A673 (cell line): ENCODE measurements at regions not wholly inside any gene's neighbourhood (a gene's known extent, or its start where the extent isn't known, plus 50 kb on each side); places are given as distances from the start of the nearest gene placed in this dataset.
A peak's percentile ranks its signal among the peaks of the same experiment; 100 is the strongest.

Experiments
- BruUV-seq: library from RNA; stranded (reverse); fragments of 400-500 nt; replicated peaks from 2 replicates; lab custom pipeline; 2021; lab: Mats Ljungman, UMichigan
- CTCF ChIA-PET: fragments of 300-600 bp; sonication (Branson Sonifier 250); formaldehyde crosslinking; loops from one replicate; lab custom pipeline; 2022; ENCODE audit warnings: antibody characterized with exemption; lab: Charles Lee
- POLR2A ChIA-PET: fragments of 300-600 bp; sonication (Branson Sonifier 250); formaldehyde crosslinking; loops from one replicate; lab custom pipeline; 2022; ENCODE audit warnings: antibody characterized with exemption; ENCODE audit not compliant: low non-redundant PET; lab: Charles Lee
- DNase-seq: peaks from one replicate; pipeline ENCODE4 v3.0.0-alpha.2; 2015; ENCODE audit warnings: low spot score
- H3K27ac ChIP-seq: fragments of 200-600 bp; sonication (generic); 2 replicates; pipeline ENCODE4 v1.5.1; 2016; ENCODE audit warnings: mixed run types, low read depth, mild to moderate bottlenecking, mixed read lengths, antibody characterized with exemption, low read length; ENCODE audit not compliant: poor library complexity, severe bottlenecking
- H3K27me3 ChIP-seq: fragments of 200-600 bp; sonication (generic); replicated peaks from 2 replicates; pipeline ENCODE4 v1.6.1; 2017; ENCODE audit warnings: mixed run types, low read depth, mild to moderate bottlenecking, mixed read lengths, antibody characterized with exemption, low read length; ENCODE audit not compliant: insufficient read depth, poor library complexity
- H3K36me3 ChIP-seq: fragments of 200-600 bp; sonication (generic); 2 replicates; pipeline ENCODE4 v1.6.1; 2016; ENCODE audit warnings: mixed run types, mild to moderate bottlenecking, mixed read lengths, antibody characterized with exemption, low read length; ENCODE audit not compliant: insufficient read depth, poor library complexity, severe bottlenecking
- H3K4me1 ChIP-seq: fragments of 200-600 bp; sonication (generic); 2 replicates; pipeline ENCODE4 v1.6.1; 2017; ENCODE audit warnings: mixed run types, mild to moderate bottlenecking, mixed read lengths, antibody characterized with exemption, low read length; ENCODE audit not compliant: insufficient read depth, poor library complexity, severe bottlenecking
- H3K4me3 ChIP-seq: fragments of 200-600 bp; sonication (generic); 2 replicates; pipeline ENCODE4 v1.5.1; 2016; ENCODE audit warnings: low read depth, mixed run types, mild to moderate bottlenecking, mixed read lengths, low read length; ENCODE audit not compliant: poor library complexity, severe bottlenecking
- H3K9me3 ChIP-seq: fragments of 200-600 bp; sonication (generic); 2 replicates; pipeline ENCODE4 v1.6.1; 2016; ENCODE audit warnings: mixed run types, low read depth, mild to moderate bottlenecking, mixed read lengths, antibody characterized with exemption, low read length; ENCODE audit not compliant: poor library complexity, severe bottlenecking
- CTCF ChIP-seq: fragments of 300-800, 200-600 bp; sonication (generic); conservative IDR thresholded peaks from 2 replicates; pipeline ENCODE4 v1.5.1; 2017; ENCODE audit warnings: low read depth, mild to moderate bottlenecking, antibody characterized with exemption, low read length, moderate library complexity, mixed read lengths
- EZH2 ChIP-seq: fragments of 200-600 bp; sonication (generic); IDR thresholded peaks from 2 replicates; pipeline ENCODE4 v1.6.1; 2017; ENCODE audit warnings: borderline replicate concordance, low read depth, mild to moderate bottlenecking, mixed read lengths, antibody characterized with exemption, low read length; ENCODE audit not compliant: poor library complexity, severe bottlenecking
- intact Hi-C: fragments of 100-400 bp; cut with micrococcal nuclease; formaldehyde crosslinking; loops from one replicate; pipeline ENCODE4 v1.10.0; 2022; ENCODE audit not compliant: unreplicated experiment

GRCh38 chr17:6279659-6280058 lies 155.3 kb downstream of the AIPL1 start:
- Histone ChIP-seq H3K27me3 (peaks cover 51% of the 10 kb centered on the region), H3K4me3 (no peak overlapping the region), H3K27ac (no peak overlapping the region), H3K36me3 (no peaks in the 10 kb centered on the region), H3K4me1 (no peaks in the 10 kb centered on the region), H3K9me3 (no peaks in the 10 kb centered on the region)
- intact Hi-C loops = loop anchor here (5.0 kb wide), 1 partner anchor 692 kb away; no protein-coding TSS in a partner anchor
- peak; percentile 15 for DNase-seq
- POLR2A ChIA-PET = no interaction called here
- CTCF ChIA-PET = interaction anchor here (0.7 kb wide), 1 partner anchor 1509 kb away, joined by 6 read pairs; no protein-coding TSS in a partner anchor
- TF ChIP-seq CTCF (peak; percentile 24; the same call in 1 of the 2 replicates), EZH2 (no peak)
- BruUV-seq = no TSS peak

GRCh38 chr17:6278376-6278775 lies 156.5 kb downstream of the AIPL1 start:
- BruUV-seq = no TSS peak
- Histone ChIP-seq H3K4me3 (no peak overlapping the region), H3K4me1 (no peaks in the 10 kb centered on the region), H3K36me3 (no peaks in the 10 kb centered on the region), H3K27ac (no peak overlapping the region), H3K27me3 (peaks cover 54% of the 10 kb centered on the region), H3K9me3 (no peaks in the 10 kb centered on the region)
- DNase-seq = no peak
- ChIA-PET CTCF (no interaction called here), POLR2A (no interaction called here)
- TF ChIP-seq CTCF = no peak
- no peak for TF ChIP-seq EZH2
- intact Hi-C loops = loop anchor here (5.0 kb wide), 1 partner anchor 691 kb away; no protein-coding TSS in a partner anchor

- Histone ChIP-seq H3K27me3 (peaks cover 53% of the 10 kb centered on the region), H3K27ac (no peak overlapping the region), H3K4me3 (no peak overlapping the region), H3K9me3 (no peaks in the 10 kb centered on the region), H3K36me3 (no peaks in the 10 kb centered on the region), H3K4me1 (no peaks in the 10 kb centered on the region)
- TF ChIP-seq EZH2 = no peak
- 0 out of 2 replicates have a peak, but pooled peaks have one; percentile 8 for TF ChIP-seq CTCF
- no TSS peak for BruUV-seq
- CTCF ChIA-PET = no interaction called here
- POLR2A ChIA-PET = no interaction called here
- intact Hi-C loops = loop anchor here (5.0 kb wide), 1 partner anchor 689 kb away; no protein-coding TSS in a partner anchor
- no peak for DNase-seq
These were observed 158.2 kb downstream of the AIPL1 start for GRCh38 chr17:6276711-6277110.
